Ascending aorta (tissue), 2 donors: ENCODE measurements at regions not wholly inside any gene's neighbourhood (a gene's known extent, or its start where the extent isn't known, plus 50 kb on each side); places are given as distances from the start of the nearest gene placed in this dataset.

ENCODE experiments used
- DNase-seq, 2 donors: peaks; one replicate each; pipeline ENCODE4 v3.0.0-alpha.2; 2019; ENCODE audit warnings: low spot score in 2 of 2
- H3K27ac ChIP-seq, 2 donors: fragments of 200-600 bp; sonication (generic); one replicate each; pipeline ENCODE4 v1.5.1; 2016 to 2017; ENCODE audit warnings: mild to moderate bottlenecking in 1 of 2
- H3K27me3 ChIP-seq: fragments of 200-600 bp; sonication (generic); one replicate; pipeline ENCODE4 v1.5.1; 2017
- H3K36me3 ChIP-seq, 2 donors: fragments of 200-600 bp; sonication (generic); one replicate each; pipeline ENCODE4 v1.5.1; 2016
- H3K4me1 ChIP-seq, 2 donors: fragments of 200-600 bp; sonication (generic); one replicate each; pipeline ENCODE4 v1.5.1; 2016 to 2017; ENCODE audit warnings: mild to moderate bottlenecking in 1 of 2
- H3K4me3 ChIP-seq, 2 donors: fragments of 200-600 bp; sonication (generic); one replicate each; pipeline ENCODE4 v1.5.1; 2016 to 2017; ENCODE audit warnings: mild to moderate bottlenecking in 1 of 2
- H3K9me3 ChIP-seq, 2 donors: fragments of 200-600 bp; sonication (generic); one replicate each; pipeline ENCODE4 v1.5.1; 2016
- CTCF ChIP-seq, 3 experiments: fragments of 200-600 bp in 2 of 3; fragments of 450-650 bp in 1 of 3; sonication (generic) in 2 of 3; IDR thresholded peaks; one replicate each; pipeline ENCODE4 v1.5.1; 2016 to 2019; ENCODE audit warnings: antibody characterized with exemption in 3 of 3, mild to moderate bottlenecking in 1 of 3, moderate library complexity in 1 of 3
- intact Hi-C: fragments of 100-400 bp; cut with DNase I; formaldehyde crosslinking; loops from one replicate; pipeline ENCODE4 v1.15.1; 2023

DNA sequence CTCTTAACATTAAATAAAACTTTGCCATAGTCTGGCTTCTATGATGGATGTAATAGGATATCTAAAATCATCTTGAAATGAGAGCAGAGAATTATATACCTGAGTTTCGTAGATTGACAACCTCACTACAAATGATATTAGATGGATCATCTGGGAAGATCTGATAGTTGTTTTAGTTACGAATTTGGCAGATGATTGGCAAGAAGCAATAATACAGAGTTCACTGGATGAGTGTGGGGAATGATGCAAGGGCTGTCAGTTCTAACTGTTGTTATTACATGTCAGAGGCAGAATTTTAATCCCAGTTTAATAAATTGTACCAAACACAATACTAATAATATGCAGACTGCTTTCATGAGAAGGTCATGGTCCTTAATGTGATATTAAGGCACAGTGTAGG, 585.2 kb downstream of the TRAM1L1 start:
- H3K4me1 ChIP-seq = no peaks in the 10 kb centered on the region
- no peak overlapping the region for H3K27ac ChIP-seq
- no peak for TF ChIP-seq CTCF (IDR thresholded peaks at IDR 0.05)
- no peak overlapping the region for H3K4me3 ChIP-seq
- no peaks in the 10 kb centered on the region for H3K9me3 ChIP-seq
- intact Hi-C loops = no loop called here
- no peak for DNase-seq
- H3K27me3 ChIP-seq = no peaks in the 10 kb centered on the region
- H3K36me3 ChIP-seq = no peaks in the 10 kb centered on the region

DNA sequence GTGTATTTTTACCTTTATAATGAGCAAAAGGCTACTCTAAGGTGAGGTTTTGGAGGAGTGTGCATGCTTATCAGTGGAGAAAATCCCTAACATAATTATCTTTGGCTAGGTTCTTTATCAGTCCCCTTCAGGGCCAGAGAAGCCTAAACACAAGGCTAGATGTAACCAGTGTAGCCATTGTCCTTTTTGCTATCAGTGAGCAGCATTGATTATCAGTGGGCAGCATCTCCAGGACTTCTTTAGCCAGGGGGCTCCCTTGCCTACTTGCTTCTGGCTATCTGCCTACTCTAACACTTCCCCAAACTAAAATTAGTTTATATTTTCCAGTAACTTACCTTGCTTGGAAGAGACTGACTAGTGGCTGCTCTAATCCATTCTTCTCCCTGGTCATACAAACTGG, 595.6 kb downstream of the TRAM1L1 start:
- DNase-seq = no peak
- Histone ChIP-seq H3K27me3 (no peaks in the 10 kb centered on the region), H3K4me3 (no peak overlapping the region), H3K9me3 (no peaks in the 10 kb centered on the region), H3K36me3 (no peaks in the 10 kb centered on the region), H3K4me1 (no peaks in the 10 kb centered on the region), H3K27ac (no peak overlapping the region)
- intact Hi-C loops = no loop called here
- TF ChIP-seq CTCF (IDR thresholded peaks at IDR 0.05) = no peak

DNA sequence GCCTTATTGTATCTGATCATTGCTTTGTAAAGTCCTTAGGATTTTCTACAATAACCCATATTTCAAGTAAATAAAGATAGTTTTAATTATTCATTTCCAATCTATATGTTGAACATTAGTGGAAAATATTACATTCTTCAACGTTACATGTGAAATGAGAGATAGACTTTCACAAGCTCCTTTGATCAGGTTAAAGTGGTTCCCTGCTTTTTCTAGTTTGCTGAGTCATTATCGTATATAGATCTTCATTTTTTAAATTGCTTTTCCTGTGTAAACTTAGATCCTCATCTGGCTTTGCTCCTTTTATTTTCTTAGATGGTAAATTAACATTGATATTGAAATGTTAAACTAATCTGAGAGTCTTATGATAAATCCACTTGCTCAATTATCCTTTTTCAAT, 599.0 kb downstream of the TRAM1L1 start:
- no peak overlapping the region for H3K27ac ChIP-seq
- no peak for DNase-seq
- H3K36me3 ChIP-seq = no peaks in the 10 kb centered on the region
- no peak for TF ChIP-seq CTCF (IDR thresholded peaks at IDR 0.05)
- H3K4me1 ChIP-seq = no peaks in the 10 kb centered on the region
- intact Hi-C loops = no loop called here
- no peak overlapping the region for H3K4me3 ChIP-seq
- H3K27me3 ChIP-seq = no peaks in the 10 kb centered on the region
- H3K9me3 ChIP-seq = no peaks in the 10 kb centered on the region

GRCh38 chr4:116480546-116480945, 604.8 kb downstream of the TRAM1L1 start:
- no peak for TF ChIP-seq CTCF (IDR thresholded peaks at IDR 0.05)
- Histone ChIP-seq H3K4me1 (no peaks in the 10 kb centered on the region), H3K9me3 (no peaks in the 10 kb centered on the region), H3K27ac (no peak overlapping the region), H3K27me3 (no peaks in the 10 kb centered on the region), H3K4me3 (no peak overlapping the region), H3K36me3 (no peaks in the 10 kb centered on the region)
- intact Hi-C loops = no loop called here
- no peak for DNase-seq

GRCh38 chr4:116478343-116478742, 607.0 kb downstream of the TRAM1L1 start:
- intact Hi-C loops = no loop called here
- DNase-seq = no peak
- H3K27ac ChIP-seq = no peak overlapping the region
- TF ChIP-seq CTCF (IDR thresholded peaks at IDR 0.05) = no peak
- no peaks in the 10 kb centered on the region for H3K36me3 ChIP-seq
- H3K4me3 ChIP-seq = no peak overlapping the region
- no peaks in the 10 kb centered on the region for H3K9me3 ChIP-seq
- H3K27me3 ChIP-seq = no peaks in the 10 kb centered on the region
- H3K4me1 ChIP-seq = no peaks in the 10 kb centered on the region

- Histone ChIP-seq H3K4me1 (no peaks in the 10 kb centered on the region), H3K4me3 (no peak overlapping the region), H3K36me3 (no peaks in the 10 kb centered on the region), H3K27ac (no peak overlapping the region), H3K27me3 (no peaks in the 10 kb centered on the region), H3K9me3 (no peaks in the 10 kb centered on the region)
- intact Hi-C loops = no loop called here
- TF ChIP-seq CTCF (IDR thresholded peaks at IDR 0.05) = no peak
- DNase-seq = no peak
Observed at GRCh38 chr4:116469582-116469981, 615.8 kb downstream of the TRAM1L1 start.
